ENCODE measurements at regions not wholly inside any gene's neighbourhood (a gene's known extent, or its start where the extent isn't known, plus 50 kb on each side); places are given as distances from the start of the nearest gene placed in this dataset.

DNA sequence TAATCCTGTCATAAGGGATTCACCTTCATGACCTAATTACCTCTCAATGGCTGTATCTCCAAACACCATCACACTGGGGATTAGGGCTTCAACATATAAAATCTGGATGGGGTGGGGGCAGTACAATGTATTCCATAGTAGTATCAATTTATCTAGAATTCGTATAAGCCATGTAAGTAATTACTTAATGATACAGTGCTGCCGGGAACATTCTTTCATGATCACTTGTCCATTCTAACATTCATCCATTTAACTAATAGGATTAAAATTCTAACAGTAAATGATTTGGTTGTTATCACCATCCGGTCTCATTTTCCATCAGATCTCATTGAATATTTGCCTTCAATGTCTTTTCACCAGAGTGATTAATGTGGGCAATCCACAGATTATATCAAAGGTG lies 1620.9 kb upstream of the TENM3 start:
- TF ChIP-seq, protein P1, sequence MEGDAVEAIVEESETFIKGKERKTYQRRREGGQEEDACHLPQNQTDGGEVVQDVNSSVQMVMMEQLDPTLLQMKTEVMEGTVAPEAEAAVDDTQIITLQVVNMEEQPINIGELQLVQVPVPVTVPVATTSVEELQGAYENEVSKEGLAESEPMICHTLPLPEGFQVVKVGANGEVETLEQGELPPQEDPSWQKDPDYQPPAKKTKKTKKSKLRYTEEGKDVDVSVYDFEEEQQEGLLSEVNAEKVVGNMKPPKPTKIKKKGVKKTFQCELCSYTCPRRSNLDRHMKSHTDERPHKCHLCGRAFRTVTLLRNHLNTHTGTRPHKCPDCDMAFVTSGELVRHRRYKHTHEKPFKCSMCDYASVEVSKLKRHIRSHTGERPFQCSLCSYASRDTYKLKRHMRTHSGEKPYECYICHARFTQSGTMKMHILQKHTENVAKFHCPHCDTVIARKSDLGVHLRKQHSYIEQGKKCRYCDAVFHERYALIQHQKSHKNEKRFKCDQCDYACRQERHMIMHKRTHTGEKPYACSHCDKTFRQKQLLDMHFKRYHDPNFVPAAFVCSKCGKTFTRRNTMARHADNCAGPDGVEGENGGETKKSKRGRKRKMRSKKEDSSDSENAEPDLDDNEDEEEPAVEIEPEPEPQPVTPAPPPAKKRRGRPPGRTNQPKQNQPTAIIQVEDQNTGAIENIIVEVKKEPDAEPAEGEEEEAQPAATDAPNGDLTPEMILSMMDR (CRISPR knock-in tag; IDR thresholded peaks at IDR 0.05), result no peak
- TF ChIP-seq, protein P2, sequence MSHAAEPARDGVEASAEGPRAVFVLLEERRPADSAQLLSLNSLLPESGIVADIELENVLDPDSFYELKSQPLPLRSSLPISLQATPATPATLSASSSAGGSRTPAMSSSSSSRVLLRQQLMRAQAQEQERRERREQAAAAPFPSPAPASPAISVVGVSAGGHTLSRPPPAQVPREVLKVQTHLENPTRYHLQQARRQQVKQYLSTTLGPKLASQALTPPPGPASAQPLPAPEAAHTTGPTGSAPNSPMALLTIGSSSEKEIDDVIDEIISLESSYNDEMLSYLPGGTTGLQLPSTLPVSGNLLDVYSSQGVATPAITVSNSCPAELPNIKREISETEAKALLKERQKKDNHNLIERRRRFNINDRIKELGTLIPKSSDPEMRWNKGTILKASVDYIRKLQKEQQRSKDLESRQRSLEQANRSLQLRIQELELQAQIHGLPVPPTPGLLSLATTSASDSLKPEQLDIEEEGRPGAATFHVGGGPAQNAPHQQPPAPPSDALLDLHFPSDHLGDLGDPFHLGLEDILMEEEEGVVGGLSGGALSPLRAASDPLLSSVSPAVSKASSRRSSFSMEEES (CRISPR knock-in tag; IDR thresholded peaks at IDR 0.05), result no peak
- TF ChIP-seq, protein P3, sequence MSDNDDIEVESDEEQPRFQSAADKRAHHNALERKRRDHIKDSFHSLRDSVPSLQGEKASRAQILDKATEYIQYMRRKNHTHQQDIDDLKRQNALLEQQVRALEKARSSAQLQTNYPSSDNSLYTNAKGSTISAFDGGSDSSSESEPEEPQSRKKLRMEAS (IDR thresholded peaks at IDR 0.05), result no peak
- TF ChIP-seq ZNF558 (CRISPR knock-in tag; IDR thresholded peaks at IDR 0.05; ENCODE audit: borderline replicate concordance) (no peak), ZNF143 (CRISPR knock-in tag; IDR thresholded peaks at IDR 0.05) (no peak), RCOR2 (CRISPR knock-in tag; IDR thresholded peaks at IDR 0.05) (no peak), ZNF616 (CRISPR knock-in tag; IDR thresholded peaks at IDR 0.05; ENCODE audit: low read depth) (no peak)
- TF ChIP-seq, protein P4, sequence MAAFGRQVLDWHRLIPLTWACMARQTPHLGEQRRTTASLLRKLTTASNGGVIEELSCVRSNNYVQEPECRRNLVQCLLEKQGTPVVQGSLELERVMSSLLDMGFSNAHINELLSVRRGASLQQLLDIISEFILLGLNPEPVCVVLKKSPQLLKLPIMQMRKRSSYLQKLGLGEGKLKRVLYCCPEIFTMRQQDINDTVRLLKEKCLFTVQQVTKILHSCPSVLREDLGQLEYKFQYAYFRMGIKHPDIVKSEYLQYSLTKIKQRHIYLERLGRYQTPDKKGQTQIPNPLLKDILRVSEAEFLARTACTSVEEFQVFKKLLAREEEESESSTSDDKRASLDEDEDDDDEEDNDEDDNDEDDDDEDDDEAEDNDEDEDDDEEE (CRISPR knock-in tag; IDR thresholded peaks at IDR 0.05), result no peak
- TF ChIP-seq, protein P5, sequence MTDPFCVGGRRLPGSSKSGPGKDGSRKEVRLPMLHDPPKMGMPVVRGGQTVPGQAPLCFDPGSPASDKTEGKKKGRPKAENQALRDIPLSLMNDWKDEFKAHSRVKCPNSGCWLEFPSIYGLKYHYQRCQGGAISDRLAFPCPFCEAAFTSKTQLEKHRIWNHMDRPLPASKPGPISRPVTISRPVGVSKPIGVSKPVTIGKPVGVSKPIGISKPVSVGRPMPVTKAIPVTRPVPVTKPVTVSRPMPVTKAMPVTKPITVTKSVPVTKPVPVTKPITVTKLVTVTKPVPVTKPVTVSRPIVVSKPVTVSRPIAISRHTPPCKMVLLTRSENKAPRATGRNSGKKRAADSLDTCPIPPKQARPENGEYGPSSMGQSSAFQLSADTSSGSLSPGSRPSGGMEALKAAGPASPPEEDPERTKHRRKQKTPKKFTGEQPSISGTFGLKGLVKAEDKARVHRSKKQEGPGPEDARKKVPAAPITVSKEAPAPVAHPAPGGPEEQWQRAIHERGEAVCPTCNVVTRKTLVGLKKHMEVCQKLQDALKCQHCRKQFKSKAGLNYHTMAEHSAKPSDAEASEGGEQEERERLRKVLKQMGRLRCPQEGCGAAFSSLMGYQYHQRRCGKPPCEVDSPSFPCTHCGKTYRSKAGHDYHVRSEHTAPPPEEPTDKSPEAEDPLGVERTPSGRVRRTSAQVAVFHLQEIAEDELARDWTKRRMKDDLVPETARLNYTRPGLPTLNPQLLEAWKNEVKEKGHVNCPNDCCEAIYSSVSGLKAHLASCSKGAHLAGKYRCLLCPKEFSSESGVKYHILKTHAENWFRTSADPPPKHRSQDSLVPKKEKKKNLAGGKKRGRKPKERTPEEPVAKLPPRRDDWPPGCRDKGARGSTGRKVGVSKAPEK (CRISPR knock-in tag; IDR thresholded peaks at IDR 0.05; ENCODE audit: borderline replicate concordance), result no peak
- TF ChIP-seq, protein P6, sequence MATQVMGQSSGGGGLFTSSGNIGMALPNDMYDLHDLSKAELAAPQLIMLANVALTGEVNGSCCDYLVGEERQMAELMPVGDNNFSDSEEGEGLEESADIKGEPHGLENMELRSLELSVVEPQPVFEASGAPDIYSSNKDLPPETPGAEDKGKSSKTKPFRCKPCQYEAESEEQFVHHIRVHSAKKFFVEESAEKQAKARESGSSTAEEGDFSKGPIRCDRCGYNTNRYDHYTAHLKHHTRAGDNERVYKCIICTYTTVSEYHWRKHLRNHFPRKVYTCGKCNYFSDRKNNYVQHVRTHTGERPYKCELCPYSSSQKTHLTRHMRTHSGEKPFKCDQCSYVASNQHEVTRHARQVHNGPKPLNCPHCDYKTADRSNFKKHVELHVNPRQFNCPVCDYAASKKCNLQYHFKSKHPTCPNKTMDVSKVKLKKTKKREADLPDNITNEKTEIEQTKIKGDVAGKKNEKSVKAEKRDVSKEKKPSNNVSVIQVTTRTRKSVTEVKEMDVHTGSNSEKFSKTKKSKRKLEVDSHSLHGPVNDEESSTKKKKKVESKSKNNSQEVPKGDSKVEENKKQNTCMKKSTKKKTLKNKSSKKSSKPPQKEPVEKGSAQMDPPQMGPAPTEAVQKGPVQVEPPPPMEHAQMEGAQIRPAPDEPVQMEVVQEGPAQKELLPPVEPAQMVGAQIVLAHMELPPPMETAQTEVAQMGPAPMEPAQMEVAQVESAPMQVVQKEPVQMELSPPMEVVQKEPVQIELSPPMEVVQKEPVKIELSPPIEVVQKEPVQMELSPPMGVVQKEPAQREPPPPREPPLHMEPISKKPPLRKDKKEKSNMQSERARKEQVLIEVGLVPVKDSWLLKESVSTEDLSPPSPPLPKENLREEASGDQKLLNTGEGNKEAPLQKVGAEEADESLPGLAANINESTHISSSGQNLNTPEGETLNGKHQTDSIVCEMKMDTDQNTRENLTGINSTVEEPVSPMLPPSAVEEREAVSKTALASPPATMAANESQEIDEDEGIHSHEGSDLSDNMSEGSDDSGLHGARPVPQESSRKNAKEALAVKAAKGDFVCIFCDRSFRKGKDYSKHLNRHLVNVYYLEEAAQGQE (IDR thresholded peaks at IDR 0.05; ENCODE audit: borderline replicate concordance in 1 of 2, low read depth in 1 of 2, low read length in 2 of 2), result no peak

All from HepG2 (cell line).